HEK293 (cell line): ENCODE measurements at regions not wholly inside any gene's neighbourhood (a gene's known extent, or its start where the extent isn't known, plus 50 kb on each side); places are given as distances from the start of the nearest gene placed in this dataset.

Source experiments
- CTCF ChIA-PET: fragments of 350-600 bp; formaldehyde crosslinking; extraction: SDS; loops from one replicate; lab custom pipeline; 2021; ENCODE audit warnings: antibody characterized with exemption; lab: Yijun Ruan, JAX
- POLR2A ChIA-PET: fragments of 300-600 bp; formaldehyde crosslinking; extraction: SDS; loops from one replicate; lab custom pipeline; 2020; ENCODE audit warnings: antibody characterized with exemption, inconsistent platforms; lab: Yijun Ruan, JAX
- H3K27ac ChIP-seq: fragments of 200-500 bp; sonication (Bioruptor generic); 2 replicates; pipeline ENCODE4 v1.5.1; 2014; ENCODE audit warnings: low read depth, low read length, control low read depth, inconsistent platforms; ENCODE audit errors: extremely low read depth
- H3K36me3 ChIP-seq, 2 experiments: fragments of 200-500 bp in 1 of 2; sonication (Bioruptor generic) in 1 of 2; 1 replicate in 1 of 2; 2 replicates in 1 of 2; pipeline ENCODE4 v1.5.1; 2014 to 2017; ENCODE audit warnings: inconsistent platforms in 2 of 2, low read length in 2 of 2; ENCODE audit not compliant: control insufficient read depth in 2 of 2, insufficient read depth in 1 of 2
- H3K4me1 ChIP-seq: fragments of 200-500 bp; sonication (Bioruptor generic); 2 replicates; pipeline ENCODE4 v1.5.1; 2014; ENCODE audit warnings: mild to moderate bottlenecking, low read length, inconsistent platforms; ENCODE audit not compliant: control insufficient read depth, insufficient read depth
- H3K4me3 ChIP-seq: 2 replicates; pipeline ENCODE4 v1.5.1; 2011; ENCODE audit warnings: low read depth, mild to moderate bottlenecking, control low read depth, low read length, moderate library complexity
- H3K9me3 ChIP-seq: fragments of 200-500 bp; sonication (Bioruptor generic); 2 replicates; pipeline ENCODE4 v1.5.1; 2014; ENCODE audit warnings: low read depth, low read length, inconsistent platforms; ENCODE audit not compliant: control insufficient read depth, insufficient read depth
- KLF7 ChIP-seq: fragments of 450-650 bp; formaldehyde crosslinking; IDR thresholded peaks from 2 replicates; pipeline ENCODE4 v1.5.1; 2016; ENCODE audit warnings: missing biosample characterization, missing genetic modification characterization, borderline replicate concordance
- REPIN1 ChIP-seq: fragments of 450-650 bp; formaldehyde crosslinking; IDR thresholded peaks from 2 replicates; pipeline ENCODE4 v1.5.1; 2017; ENCODE audit warnings: missing biosample characterization, missing genetic modification characterization, low read depth
- SCRT2 ChIP-seq: fragments of 450-650 bp; formaldehyde crosslinking; IDR thresholded peaks from 2 replicates; pipeline ENCODE4 v1.5.1; 2016; ENCODE audit warnings: missing biosample characterization, missing genetic modification characterization
- YY2 ChIP-seq: fragments of 450-650 bp; formaldehyde crosslinking; IDR thresholded peaks from 2 replicates; pipeline ENCODE4 v1.5.1; 2016; ENCODE audit warnings: missing biosample characterization, missing genetic modification characterization
- ZBTB8A ChIP-seq: fragments of 450-650 bp; formaldehyde crosslinking; IDR thresholded peaks from 2 replicates; pipeline ENCODE4 v1.5.1; 2016; ENCODE audit warnings: missing biosample characterization, missing genetic modification characterization
- ZFP3 ChIP-seq: fragments of 450-650 bp; formaldehyde crosslinking; IDR thresholded peaks from 2 replicates; pipeline ENCODE4 v1.5.1; 2016; ENCODE audit warnings: low read depth, missing biosample characterization, missing genetic modification characterization
- ZFP37 ChIP-seq: fragments of 450-650 bp; formaldehyde crosslinking; IDR thresholded peaks from 2 replicates; pipeline ENCODE4 v1.5.1; 2016; ENCODE audit warnings: missing biosample characterization, missing genetic modification characterization
- ZFP41 ChIP-seq: fragments of 450-650 bp; formaldehyde crosslinking; IDR thresholded peaks from 2 replicates; pipeline ENCODE4 v1.5.1; 2016; ENCODE audit warnings: missing biosample characterization, missing genetic modification characterization, borderline replicate concordance
- ZNF112 ChIP-seq: fragments of 450-650 bp; formaldehyde crosslinking; IDR thresholded peaks from 2 replicates; pipeline ENCODE4 v1.5.0; 2017; ENCODE audit warnings: missing biosample characterization, missing genetic modification characterization
- ZNF121 ChIP-seq: fragments of 450-650 bp; formaldehyde crosslinking; IDR thresholded peaks from 2 replicates; pipeline ENCODE4 v1.5.1; 2016; ENCODE audit warnings: missing biosample characterization, missing genetic modification characterization
- ZNF174 ChIP-seq: fragments of 450-650 bp; formaldehyde crosslinking; IDR thresholded peaks from 2 replicates; pipeline ENCODE4 v1.5.0; 2017; ENCODE audit warnings: missing biosample characterization, mild to moderate bottlenecking, missing genetic modification characterization
- ZNF266 ChIP-seq: fragments of 450-650 bp; formaldehyde crosslinking; IDR thresholded peaks from 2 replicates; pipeline ENCODE4 v1.5.1; 2016; ENCODE audit warnings: missing biosample characterization, missing genetic modification characterization, low read depth
- ZNF433 ChIP-seq: fragments of 450-650 bp; formaldehyde crosslinking; IDR thresholded peaks from 2 replicates; pipeline ENCODE4 v1.5.1; 2016; ENCODE audit warnings: missing biosample characterization, missing genetic modification characterization, low read depth
- ZNF473 ChIP-seq: fragments of 450-650 bp; formaldehyde crosslinking; IDR thresholded peaks from 2 replicates; pipeline ENCODE4 v1.5.1; 2017; ENCODE audit warnings: missing biosample characterization, missing genetic modification characterization
- ZNF544 ChIP-seq: fragments of 450-650 bp; formaldehyde crosslinking; IDR thresholded peaks from 2 replicates; pipeline ENCODE4 v1.5.0; 2017; ENCODE audit warnings: missing biosample characterization, missing genetic modification characterization
- ZNF600 ChIP-seq: fragments of 450-650 bp; formaldehyde crosslinking; IDR thresholded peaks from 2 replicates; pipeline ENCODE4 v1.5.1; 2016; ENCODE audit warnings: missing biosample characterization, missing genetic modification characterization
- ZNF626 ChIP-seq: fragments of 450-650 bp; sonication (Bioruptor Pico); formaldehyde crosslinking; IDR thresholded peaks from 2 replicates; pipeline ENCODE4 v1.5.1; 2018; ENCODE audit warnings: missing biosample characterization, missing genetic modification characterization, inconsistent platforms
- ZNF701 ChIP-seq: fragments of 450-650 bp; formaldehyde crosslinking; IDR thresholded peaks from 2 replicates; pipeline ENCODE4 v1.5.1; 2016; ENCODE audit warnings: missing biosample characterization, missing genetic modification characterization
- ZNF776 ChIP-seq: fragments of 450-650 bp; formaldehyde crosslinking; IDR thresholded peaks from 2 replicates; pipeline ENCODE4 v1.5.0; 2017; ENCODE audit warnings: missing biosample characterization, missing genetic modification characterization, borderline replicate concordance
- ZNF777 ChIP-seq: fragments of 450-650 bp; formaldehyde crosslinking; IDR thresholded peaks from 2 replicates; pipeline ENCODE4 v1.5.1; 2017; ENCODE audit warnings: missing biosample characterization, missing genetic modification characterization, borderline replicate concordance
- ZNF791 ChIP-seq: fragments of 450-650 bp; formaldehyde crosslinking; IDR thresholded peaks from 2 replicates; pipeline ENCODE4 v1.5.1; 2016; ENCODE audit warnings: missing biosample characterization, missing genetic modification characterization
- TF ChIP-seq, protein P1 (sequence below): fragments of 450-650 bp; formaldehyde crosslinking; IDR thresholded peaks from 2 replicates; pipeline ENCODE4 v1.5.1; 2016; ENCODE audit warnings: missing biosample characterization, missing genetic modification characterization
- TF ChIP-seq, protein P2 (sequence below): fragments of 450-650 bp; formaldehyde crosslinking; IDR thresholded peaks from 2 replicates; pipeline ENCODE4 v1.5.1; 2016; ENCODE audit warnings: missing biosample characterization, missing genetic modification characterization
- TF ChIP-seq, protein P3 (sequence below): fragments of 450-650 bp; formaldehyde crosslinking; IDR thresholded peaks from 2 replicates; pipeline ENCODE4 v1.5.1; 2016; ENCODE audit warnings: missing biosample characterization, missing genetic modification characterization, borderline replicate concordance
- TF ChIP-seq, protein P4 (sequence below): fragments of 450-650 bp; formaldehyde crosslinking; IDR thresholded peaks from 2 replicates; pipeline ENCODE4 v1.5.1; 2017; ENCODE audit warnings: missing biosample characterization, missing genetic modification characterization

DNA sequence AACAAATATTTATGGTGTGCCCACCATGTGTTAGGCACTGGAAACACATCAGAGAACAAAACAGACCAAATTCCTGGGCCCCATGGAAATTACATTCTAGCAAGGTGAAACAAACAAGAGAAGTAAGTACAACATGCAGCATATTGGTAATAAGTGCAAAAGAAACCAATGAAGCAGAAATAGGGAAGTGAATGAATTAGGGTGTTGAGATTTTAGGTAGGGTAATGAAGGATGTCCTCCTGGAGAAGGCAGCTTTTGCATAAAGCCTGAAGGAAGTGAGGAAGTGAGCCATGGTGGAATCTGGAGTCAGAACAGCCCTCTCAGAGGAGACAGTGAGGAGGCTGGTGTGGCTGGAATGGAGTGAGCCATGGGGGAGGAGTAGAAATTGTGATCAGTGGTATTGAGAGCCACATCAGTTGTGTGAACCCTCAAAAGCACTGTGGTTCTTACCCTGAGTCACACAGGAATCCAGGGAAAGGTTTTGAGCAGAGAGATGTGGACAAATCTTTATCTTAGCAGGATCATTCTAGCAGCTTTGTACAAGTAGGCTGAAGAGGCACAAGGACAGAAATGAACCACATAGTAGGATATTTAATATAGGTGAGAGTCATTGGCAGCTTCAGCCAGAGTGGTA, 52.7 kb upstream of the ARL15 start:
- ChIA-PET CTCF (interaction anchor here (0.6 kb wide), 1 partner anchor 23 kb away, joined by 3 read pairs; no protein-coding TSS in a partner anchor), POLR2A (no interaction called here)
- Histone ChIP-seq H3K9me3 (no peaks in the 10 kb centered on the region), H3K4me3 (no peak overlapping the region), H3K27ac (no peak overlapping the region), H3K36me3 (no peaks in the 10 kb centered on the region), H3K4me1 (no peaks in the 10 kb centered on the region)
- TF ChIP-seq ZNF433 (tag by site-specific recombination), result no peak
- no peak for TF ChIP-seq SCRT2 (tag by site-specific recombination)
- TF ChIP-seq ZFP3, result no peak
- no peak for TF ChIP-seq ZNF701 (tag by site-specific recombination)
- no peak for TF ChIP-seq REPIN1 (tag by site-specific recombination)
- TF ChIP-seq ZNF473 (tag by site-specific recombination), result no peak
- TF ChIP-seq YY2, result no peak
- no peak for TF ChIP-seq ZNF600 (tag by site-specific recombination)
- TF ChIP-seq ZBTB8A (tag by site-specific recombination), result no peak
- no peak for TF ChIP-seq ZNF791 (tag by site-specific recombination)
- TF ChIP-seq, protein P1, sequence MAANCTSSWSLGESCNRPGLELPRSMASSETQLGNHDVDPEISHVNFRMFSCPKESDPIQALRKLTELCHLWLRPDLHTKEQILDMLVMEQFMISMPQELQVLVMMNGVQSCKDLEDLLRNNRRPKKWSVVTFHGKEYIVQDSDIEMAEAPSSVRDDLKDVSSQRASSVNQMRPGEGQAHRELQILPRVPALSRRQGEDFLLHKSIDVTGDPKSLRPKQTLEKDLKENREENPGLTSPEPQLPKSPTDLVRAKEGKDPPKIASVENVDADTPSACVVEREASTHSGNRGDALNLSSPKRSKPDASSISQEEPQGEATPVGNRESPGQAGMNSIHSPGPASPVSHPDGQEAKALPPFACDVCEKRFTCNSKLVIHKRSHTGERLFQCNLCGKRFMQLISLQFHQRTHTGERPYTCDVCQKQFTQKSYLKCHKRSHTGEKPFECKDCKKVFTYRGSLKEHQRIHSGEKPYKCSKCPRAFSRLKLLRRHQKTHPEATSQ (tag by site-specific recombination), result no peak
- TF ChIP-seq ZNF544 (tag by site-specific recombination), result no peak
- TF ChIP-seq KLF7 (tag by site-specific recombination), result no peak
- no peak for TF ChIP-seq ZFP37 (tag by site-specific recombination)
- TF ChIP-seq ZNF121 (tag by site-specific recombination), result no peak
- no peak for TF ChIP-seq ZNF112 (tag by site-specific recombination)
- TF ChIP-seq ZNF777 (tag by site-specific recombination), result no peak
- no peak for TF ChIP-seq ZNF626

DNA sequence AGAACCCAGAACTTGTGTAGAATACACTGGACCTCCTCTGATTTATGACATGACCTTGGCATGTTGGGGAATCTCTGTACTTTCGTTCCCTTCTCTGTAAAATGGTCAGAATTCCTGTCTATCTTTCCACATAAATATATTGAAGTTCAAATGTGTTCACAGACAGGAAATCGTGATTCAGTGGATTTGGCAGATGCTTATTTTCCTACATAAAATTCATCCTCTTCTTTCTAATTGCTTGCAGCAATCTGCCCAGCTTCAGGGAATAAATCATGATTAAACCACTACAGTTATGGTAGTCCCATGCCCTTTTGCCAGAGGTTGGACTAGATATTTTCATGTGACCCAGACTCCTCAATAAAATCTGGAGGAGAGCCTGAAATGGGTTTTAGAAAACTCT, 52.1 kb upstream of the ARL15 start:
- ChIA-PET POLR2A (no interaction called here), CTCF (no interaction called here)
- Histone ChIP-seq H3K27ac (no peak overlapping the region), H3K4me3 (no peak overlapping the region), H3K9me3 (no peaks in the 10 kb centered on the region), H3K36me3 (no peaks in the 10 kb centered on the region), H3K4me1 (no peaks in the 10 kb centered on the region)
- TF ChIP-seq ZFP41 (no peak), ZNF776 (no peak), ZNF174 (tag by site-specific recombination) (no peak), ZNF266 (tag by site-specific recombination) (no peak)
- TF ChIP-seq, protein P2, sequence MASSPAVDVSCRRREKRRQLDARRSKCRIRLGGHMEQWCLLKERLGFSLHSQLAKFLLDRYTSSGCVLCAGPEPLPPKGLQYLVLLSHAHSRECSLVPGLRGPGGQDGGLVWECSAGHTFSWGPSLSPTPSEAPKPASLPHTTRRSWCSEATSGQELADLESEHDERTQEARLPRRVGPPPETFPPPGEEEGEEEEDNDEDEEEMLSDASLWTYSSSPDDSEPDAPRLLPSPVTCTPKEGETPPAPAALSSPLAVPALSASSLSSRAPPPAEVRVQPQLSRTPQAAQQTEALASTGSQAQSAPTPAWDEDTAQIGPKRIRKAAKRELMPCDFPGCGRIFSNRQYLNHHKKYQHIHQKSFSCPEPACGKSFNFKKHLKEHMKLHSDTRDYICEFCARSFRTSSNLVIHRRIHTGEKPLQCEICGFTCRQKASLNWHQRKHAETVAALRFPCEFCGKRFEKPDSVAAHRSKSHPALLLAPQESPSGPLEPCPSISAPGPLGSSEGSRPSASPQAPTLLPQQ (tag by site-specific recombination), result no peak
- TF ChIP-seq, protein P3, sequence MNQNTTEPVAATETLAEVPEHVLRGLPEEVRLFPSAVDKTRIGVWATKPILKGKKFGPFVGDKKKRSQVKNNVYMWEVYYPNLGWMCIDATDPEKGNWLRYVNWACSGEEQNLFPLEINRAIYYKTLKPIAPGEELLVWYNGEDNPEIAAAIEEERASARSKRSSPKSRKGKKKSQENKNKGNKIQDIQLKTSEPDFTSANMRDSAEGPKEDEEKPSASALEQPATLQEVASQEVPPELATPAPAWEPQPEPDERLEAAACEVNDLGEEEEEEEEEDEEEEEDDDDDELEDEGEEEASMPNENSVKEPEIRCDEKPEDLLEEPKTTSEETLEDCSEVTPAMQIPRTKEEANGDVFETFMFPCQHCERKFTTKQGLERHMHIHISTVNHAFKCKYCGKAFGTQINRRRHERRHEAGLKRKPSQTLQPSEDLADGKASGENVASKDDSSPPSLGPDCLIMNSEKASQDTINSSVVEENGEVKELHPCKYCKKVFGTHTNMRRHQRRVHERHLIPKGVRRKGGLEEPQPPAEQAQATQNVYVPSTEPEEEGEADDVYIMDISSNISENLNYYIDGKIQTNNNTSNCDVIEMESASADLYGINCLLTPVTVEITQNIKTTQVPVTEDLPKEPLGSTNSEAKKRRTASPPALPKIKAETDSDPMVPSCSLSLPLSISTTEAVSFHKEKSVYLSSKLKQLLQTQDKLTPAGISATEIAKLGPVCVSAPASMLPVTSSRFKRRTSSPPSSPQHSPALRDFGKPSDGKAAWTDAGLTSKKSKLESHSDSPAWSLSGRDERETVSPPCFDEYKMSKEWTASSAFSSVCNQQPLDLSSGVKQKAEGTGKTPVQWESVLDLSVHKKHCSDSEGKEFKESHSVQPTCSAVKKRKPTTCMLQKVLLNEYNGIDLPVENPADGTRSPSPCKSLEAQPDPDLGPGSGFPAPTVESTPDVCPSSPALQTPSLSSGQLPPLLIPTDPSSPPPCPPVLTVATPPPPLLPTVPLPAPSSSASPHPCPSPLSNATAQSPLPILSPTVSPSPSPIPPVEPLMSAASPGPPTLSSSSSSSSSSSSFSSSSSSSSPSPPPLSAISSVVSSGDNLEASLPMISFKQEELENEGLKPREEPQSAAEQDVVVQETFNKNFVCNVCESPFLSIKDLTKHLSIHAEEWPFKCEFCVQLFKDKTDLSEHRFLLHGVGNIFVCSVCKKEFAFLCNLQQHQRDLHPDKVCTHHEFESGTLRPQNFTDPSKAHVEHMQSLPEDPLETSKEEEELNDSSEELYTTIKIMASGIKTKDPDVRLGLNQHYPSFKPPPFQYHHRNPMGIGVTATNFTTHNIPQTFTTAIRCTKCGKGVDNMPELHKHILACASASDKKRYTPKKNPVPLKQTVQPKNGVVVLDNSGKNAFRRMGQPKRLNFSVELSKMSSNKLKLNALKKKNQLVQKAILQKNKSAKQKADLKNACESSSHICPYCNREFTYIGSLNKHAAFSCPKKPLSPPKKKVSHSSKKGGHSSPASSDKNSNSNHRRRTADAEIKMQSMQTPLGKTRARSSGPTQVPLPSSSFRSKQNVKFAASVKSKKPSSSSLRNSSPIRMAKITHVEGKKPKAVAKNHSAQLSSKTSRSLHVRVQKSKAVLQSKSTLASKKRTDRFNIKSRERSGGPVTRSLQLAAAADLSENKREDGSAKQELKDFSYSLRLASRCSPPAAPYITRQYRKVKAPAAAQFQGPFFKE (tag by site-specific recombination), result no peak
- TF ChIP-seq, protein P4, sequence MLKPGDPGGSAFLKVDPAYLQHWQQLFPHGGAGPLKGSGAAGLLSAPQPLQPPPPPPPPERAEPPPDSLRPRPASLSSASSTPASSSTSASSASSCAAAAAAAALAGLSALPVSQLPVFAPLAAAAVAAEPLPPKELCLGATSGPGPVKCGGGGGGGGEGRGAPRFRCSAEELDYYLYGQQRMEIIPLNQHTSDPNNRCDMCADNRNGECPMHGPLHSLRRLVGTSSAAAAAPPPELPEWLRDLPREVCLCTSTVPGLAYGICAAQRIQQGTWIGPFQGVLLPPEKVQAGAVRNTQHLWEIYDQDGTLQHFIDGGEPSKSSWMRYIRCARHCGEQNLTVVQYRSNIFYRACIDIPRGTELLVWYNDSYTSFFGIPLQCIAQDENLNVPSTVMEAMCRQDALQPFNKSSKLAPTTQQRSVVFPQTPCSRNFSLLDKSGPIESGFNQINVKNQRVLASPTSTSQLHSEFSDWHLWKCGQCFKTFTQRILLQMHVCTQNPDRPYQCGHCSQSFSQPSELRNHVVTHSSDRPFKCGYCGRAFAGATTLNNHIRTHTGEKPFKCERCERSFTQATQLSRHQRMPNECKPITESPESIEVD (tag by site-specific recombination), result no peak
